Gastroesophageal sphincter (tissue), 4 donors: ENCODE measurements at regions not wholly inside any gene's neighbourhood (a gene's known extent, or its start where the extent isn't known, plus 50 kb on each side); places are given as distances from the start of the nearest gene placed in this dataset.

Experiments used
- ATAC-seq: fragments of 150-250 bp; one replicate; pipeline ENCODE4 v1.9.1; 2016; ENCODE audit warnings: mild to moderate bottlenecking, moderate library complexity
- H3K27ac ChIP-seq, 4 donors: fragments of 200-600 bp; sonication (generic) in 3 of 4; 1 replicate in 3 of 4; 2 replicates in 1 of 4; pipeline ENCODE4 v1.5.1; 2016 to 2019
- H3K27me3 ChIP-seq: fragments of 200-600 bp; sonication (generic); one replicate; pipeline ENCODE4 v1.5.1; 2019
- H3K36me3 ChIP-seq, 2 donors: fragments of 200-600 bp; sonication (generic); one replicate each; pipeline ENCODE4 v1.5.1; 2019; ENCODE audit warnings: control low read depth in 1 of 2
- H3K4me1 ChIP-seq, 3 donors: fragments of 200-600 bp; sonication (generic); 1 replicate in 2 of 3; 2 replicates in 1 of 3; pipeline ENCODE4 v1.5.1; 2016 to 2019; ENCODE audit warnings: control low read depth in 2 of 3
- H3K4me3 ChIP-seq, 2 donors: fragments of 200-600 bp; sonication (generic); one replicate each; pipeline ENCODE4 v1.5.1; 2019; ENCODE audit warnings: mild to moderate bottlenecking in 1 of 2, moderate library complexity in 1 of 2
- H3K9me3 ChIP-seq, 3 donors: fragments of 200-600 bp; sonication (generic); one replicate each; pipeline ENCODE4 v1.5.1; 2017 to 2019; ENCODE audit warnings: control low read depth in 2 of 3
- CTCF ChIP-seq, 4 experiments: fragments of 200-600 bp in 2 of 4; fragments of 450-650 bp in 2 of 4; sonication (generic) in 1 of 4; IDR thresholded peaks; one replicate each; pipeline ENCODE4 v1.5.1; 2017 to 2019; ENCODE audit warnings: antibody characterized with exemption in 4 of 4, mild to moderate bottlenecking in 2 of 4, moderate library complexity in 2 of 4
- EP300 ChIP-seq: sonication (generic); formaldehyde crosslinking; IDR thresholded peaks from one replicate; pipeline ENCODE4 v1.6.1; 2017; ENCODE audit warnings: antibody characterized with exemption, mild to moderate bottlenecking
- POLR2A ChIP-seq, 2 donors: fragments of 450-650 bp; IDR thresholded peaks; one replicate each; pipeline ENCODE4 v1.6.1; 2017; ENCODE audit warnings: antibody characterized with exemption in 2 of 2, mild to moderate bottlenecking in 2 of 2, moderate library complexity in 1 of 2
- POLR2AphosphoS5 ChIP-seq: sonication (generic); formaldehyde crosslinking; IDR thresholded peaks from one replicate; pipeline ENCODE4 v1.6.1; 2017; ENCODE audit warnings: antibody characterized with exemption
- WGBS, 2 donors: methylation state at CpG; one replicate each; pipeline ENCODE4 v1.1.5; 2018; ENCODE audit warnings: low coverage in 1 of 2; 5-methylcytosine and 5-hydroxymethylcytosine counted together

- no peak for ATAC-seq
- Histone ChIP-seq H3K27me3 (no peaks in the 10 kb centered on the region), H3K4me1 (no peaks in the 10 kb centered on the region), H3K4me3 (no peak overlapping the region), H3K27ac (no peak overlapping the region), H3K36me3 (no peaks in the 10 kb centered on the region), H3K9me3 (no peaks in the 10 kb centered on the region)
- TF ChIP-seq CTCF (IDR thresholded peaks at IDR 0.05): no peak
- no peak for TF ChIP-seq EP300
- no peak for TF ChIP-seq POLR2A (IDR thresholded peaks at IDR 0.05)
- TF ChIP-seq POLR2AphosphoS5: no peak
These were observed 263.2 kb downstream of the IL15 start for GRCh38 chr4:141899541-141899940.

- H3K4me3 ChIP-seq: no peak overlapping the region
- H3K4me1 ChIP-seq: no peaks in the 10 kb centered on the region
- no peaks in the 10 kb centered on the region for H3K9me3 ChIP-seq
- no peaks in the 10 kb centered on the region for H3K27me3 ChIP-seq
- H3K27ac ChIP-seq: no peak overlapping the region
- TF ChIP-seq CTCF (IDR thresholded peaks at IDR 0.05): no peak
- TF ChIP-seq POLR2A (IDR thresholded peaks at IDR 0.05): no peak
- no peak for TF ChIP-seq POLR2AphosphoS5
- TF ChIP-seq EP300: no peak
- ATAC-seq: no peak
- WGBS, 2 donors: 63% methylated on average over 3 to 4 of the region's 4 CpGs
- no peaks in the 10 kb centered on the region for H3K36me3 ChIP-seq
These were observed 264.5 kb downstream of the IL15 start for GRCh38 chr4:141900856-141901255.

GRCh38 chr4:141905751-141906150 lies 269.4 kb downstream of the IL15 start:
- Histone ChIP-seq H3K27ac (no peak overlapping the region), H3K4me1 (no peaks in the 10 kb centered on the region), H3K4me3 (no peak overlapping the region), H3K27me3 (no peaks in the 10 kb centered on the region), H3K36me3 (no peaks in the 10 kb centered on the region), H3K9me3 (no peaks in the 10 kb centered on the region)
- WGBS, 2 donors: 82 to 92% methylated on average over 3 of the region's 3 CpGs
- no peak for TF ChIP-seq POLR2AphosphoS5
- no peak for TF ChIP-seq EP300
- TF ChIP-seq CTCF (IDR thresholded peaks at IDR 0.05): no peak
- TF ChIP-seq POLR2A (IDR thresholded peaks at IDR 0.05): no peak
- ATAC-seq: no peak

- no peak overlapping the region for H3K27ac ChIP-seq
- no peak for ATAC-seq
- no peak for TF ChIP-seq POLR2A (IDR thresholded peaks at IDR 0.05)
- no peaks in the 10 kb centered on the region for H3K9me3 ChIP-seq
- H3K27me3 ChIP-seq: no peaks in the 10 kb centered on the region
- H3K4me1 ChIP-seq: no peaks in the 10 kb centered on the region
- no peaks in the 10 kb centered on the region for H3K36me3 ChIP-seq
- H3K4me3 ChIP-seq: no peak overlapping the region
These were observed 273.2 kb downstream of the IL15 start for GRCh38 chr4:141909541-141909940.

- H3K4me3 ChIP-seq: no peak overlapping the region
- TF ChIP-seq EP300 (no peak), POLR2A (IDR thresholded peaks at IDR 0.05) (no peak), POLR2AphosphoS5 (no peak), CTCF (IDR thresholded peaks at IDR 0.05) (no peak)
- WGBS, 2 donors: 28 to 34% methylated on average over 4 of the region's 4 CpGs
- no peaks in the 10 kb centered on the region for H3K36me3 ChIP-seq
- H3K27ac ChIP-seq: no peak overlapping the region
- ATAC-seq: no peak
- no peaks in the 10 kb centered on the region for H3K27me3 ChIP-seq
- no peaks in the 10 kb centered on the region for H3K4me1 ChIP-seq
- H3K9me3 ChIP-seq: no peaks in the 10 kb centered on the region
These were observed 276.4 kb downstream of the IL15 start for GRCh38 chr4:141912831-141913230.

- 89 to 100% methylated on average over 1 of the region's 1 CpG for WGBS, 2 donors
These were observed 277.5 kb downstream of the IL15 start for GRCh38 chr4:141913928-141914327.

More at GRCh38 chr4:141913928-141914327, 277.5 kb downstream of the IL15 start:
- Histone ChIP-seq H3K4me3 (no peak overlapping the region), H3K36me3 (no peaks in the 10 kb centered on the region), H3K9me3 (no peaks in the 10 kb centered on the region), H3K27me3 (no peaks in the 10 kb centered on the region), H3K4me1 (no peaks in the 10 kb centered on the region), H3K27ac (no peak overlapping the region)
- TF ChIP-seq POLR2A (IDR thresholded peaks at IDR 0.05) (no peak), POLR2AphosphoS5 (no peak), EP300 (no peak), CTCF (IDR thresholded peaks at IDR 0.05) (no peak)
- ATAC-seq: no peak
